ENCODE measurements at regions not wholly inside any gene's neighbourhood (a gene's known extent, or its start where the extent isn't known, plus 50 kb on each side); places are given as distances from the start of the nearest gene placed in this dataset.

- TF ChIP-seq, protein P1, sequence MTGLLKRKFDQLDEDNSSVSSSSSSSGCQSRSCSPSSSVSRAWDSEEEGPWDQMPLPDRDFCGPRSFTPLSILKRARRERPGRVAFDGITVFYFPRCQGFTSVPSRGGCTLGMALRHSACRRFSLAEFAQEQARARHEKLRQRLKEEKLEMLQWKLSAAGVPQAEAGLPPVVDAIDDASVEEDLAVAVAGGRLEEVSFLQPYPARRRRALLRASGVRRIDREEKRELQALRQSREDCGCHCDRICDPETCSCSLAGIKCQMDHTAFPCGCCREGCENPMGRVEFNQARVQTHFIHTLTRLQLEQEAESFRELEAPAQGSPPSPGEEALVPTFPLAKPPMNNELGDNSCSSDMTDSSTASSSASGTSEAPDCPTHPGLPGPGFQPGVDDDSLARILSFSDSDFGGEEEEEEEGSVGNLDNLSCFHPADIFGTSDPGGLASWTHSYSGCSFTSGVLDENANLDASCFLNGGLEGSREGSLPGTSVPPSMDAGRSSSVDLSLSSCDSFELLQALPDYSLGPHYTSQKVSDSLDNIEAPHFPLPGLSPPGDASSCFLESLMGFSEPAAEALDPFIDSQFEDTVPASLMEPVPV (CRISPR knock-in tag; IDR thresholded peaks at IDR 0.05) = no peak
- TF ChIP-seq MTF2 (CRISPR knock-in tag; IDR thresholded peaks at IDR 0.05; ENCODE audit: borderline replicate concordance) (no peak), ZNF354B (CRISPR knock-in tag; IDR thresholded peaks at IDR 0.05) (no peak), ZNF710 (CRISPR knock-in tag; IDR thresholded peaks at IDR 0.05; ENCODE audit: borderline replicate concordance) (no peak), RAD21 (CRISPR knock-in tag; IDR thresholded peaks at IDR 0.05) (no peak), DPF2 (CRISPR knock-in tag; IDR thresholded peaks at IDR 0.05; ENCODE audit: borderline replicate concordance, low read depth) (no peak), AHR (CRISPR knock-in tag; IDR thresholded peaks at IDR 0.05) (no peak), FOXK2 (IDR thresholded peaks at IDR 0.05) (no peak)
- TF ChIP-seq, protein P2, sequence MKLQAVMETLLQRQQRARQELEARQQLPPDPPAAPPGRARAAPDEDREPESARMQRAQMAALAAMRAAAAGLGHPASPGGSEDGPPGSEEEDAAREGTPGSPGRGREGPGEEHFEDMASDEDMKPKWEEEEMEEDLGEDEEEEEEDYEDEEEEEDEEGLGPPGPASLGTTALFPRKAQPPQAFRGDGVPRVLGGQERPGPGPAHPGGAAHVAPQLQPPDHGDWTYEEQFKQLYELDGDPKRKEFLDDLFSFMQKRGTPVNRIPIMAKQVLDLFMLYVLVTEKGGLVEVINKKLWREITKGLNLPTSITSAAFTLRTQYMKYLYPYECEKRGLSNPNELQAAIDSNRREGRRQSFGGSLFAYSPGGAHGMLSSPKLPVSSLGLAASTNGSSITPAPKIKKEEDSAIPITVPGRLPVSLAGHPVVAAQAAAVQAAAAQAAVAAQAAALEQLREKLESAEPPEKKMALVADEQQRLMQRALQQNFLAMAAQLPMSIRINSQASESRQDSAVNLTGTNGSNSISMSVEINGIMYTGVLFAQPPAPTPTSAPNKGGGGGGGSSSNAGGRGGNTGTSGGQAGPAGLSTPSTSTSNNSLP (IDR thresholded peaks at IDR 0.05; ENCODE audit: low read depth, low read length) = no peak
- TF ChIP-seq, protein P3, sequence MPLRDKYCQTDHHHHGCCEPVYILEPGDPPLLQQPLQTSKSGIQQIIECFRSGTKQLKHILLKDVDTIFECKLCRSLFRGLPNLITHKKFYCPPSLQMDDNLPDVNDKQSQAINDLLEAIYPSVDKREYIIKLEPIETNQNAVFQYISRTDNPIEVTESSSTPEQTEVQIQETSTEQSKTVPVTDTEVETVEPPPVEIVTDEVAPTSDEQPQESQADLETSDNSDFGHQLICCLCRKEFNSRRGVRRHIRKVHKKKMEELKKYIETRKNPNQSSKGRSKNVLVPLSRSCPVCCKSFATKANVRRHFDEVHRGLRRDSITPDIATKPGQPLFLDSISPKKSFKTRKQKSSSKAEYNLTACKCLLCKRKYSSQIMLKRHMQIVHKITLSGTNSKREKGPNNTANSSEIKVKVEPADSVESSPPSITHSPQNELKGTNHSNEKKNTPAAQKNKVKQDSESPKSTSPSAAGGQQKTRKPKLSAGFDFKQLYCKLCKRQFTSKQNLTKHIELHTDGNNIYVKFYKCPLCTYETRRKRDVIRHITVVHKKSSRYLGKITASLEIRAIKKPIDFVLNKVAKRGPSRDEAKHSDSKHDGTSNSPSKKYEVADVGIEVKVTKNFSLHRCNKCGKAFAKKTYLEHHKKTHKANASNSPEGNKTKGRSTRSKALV (CRISPR knock-in tag; IDR thresholded peaks at IDR 0.05) = no peak
- in situ Hi-C loops (cut with HindIII; ENCODE audit: extremely low pct_ligation_motif_present, low pct_unique_long_range_greater_than_20kb) = no loop called here
- H3K79me2 ChIP-seq (ENCODE audit: insufficient read depth, low read length) = no peaks in the 10 kb centered on the region
- no peaks in the 10 kb centered on the region for H3K4me1 ChIP-seq (ENCODE audit: insufficient read depth, low read length)
- intact Hi-C loops (cut with micrococcal nuclease; ENCODE audit: unreplicated experiment) = no loop called here
- H4K20me1 ChIP-seq (ENCODE audit: insufficient read depth, low read length) = no peaks in the 10 kb centered on the region
- 4% methylated on average over 1 of the region's 1 CpG for WGBS (ENCODE audit: low lambda C conversion rate)
- CTCF ChIA-PET (ENCODE audit: low intra/inter-chr PET ratio, low total read pairs) = no interaction called here
- no peak for FAIRE-seq
- no peaks in the 10 kb centered on the region for H3K27me3 ChIP-seq (ENCODE audit: control insufficient read depth in 1 of 2, insufficient read depth in 2 of 2, low read length in 2 of 2)
- ATAC-seq = no peak
- no peaks in the 10 kb centered on the region for H3K36me3 ChIP-seq (replicated peaks in 1 of 2; ENCODE audit: control insufficient read depth in 1 of 2, insufficient read depth in 2 of 2, low read length in 2 of 2)
- peaks cover 65% of the 10 kb centered on the region for H3K9me3 ChIP-seq (ENCODE audit: low read length)
- DNase-seq (ENCODE audit: low spot score) = no peak
- H3K4me2 ChIP-seq (ENCODE audit: low read depth, low read length) = no peak overlapping the region
- POLR2A ChIA-PET = no interaction called here
- H3K9ac ChIP-seq (ENCODE audit: insufficient read depth, low read depth, low read length) = no peak overlapping the region
- H3K4me3 ChIP-seq (replicated peaks in 1 of 3; ENCODE audit: insufficient read depth in 1 of 3, low read depth in 2 of 3, low read length in 3 of 3) = no peak overlapping the region
- H3K27ac ChIP-seq (ENCODE audit: extremely low read length, insufficient read depth, low read length) = no peak overlapping the region
- BruUV-seq (replicated peaks) = no TSS peak
- no peak overlapping the region for H2AFZ ChIP-seq (ENCODE audit: low read length)
Observed at GRCh38 chr2:195049372-195050031, 607.5 kb upstream of the SLC39A10 start.
